CD4-positive, alpha-beta T cell (primary cell): ENCODE measurements at regions not wholly inside any gene's neighbourhood (a gene's known extent, or its start where the extent isn't known, plus 50 kb on each side); places are given as distances from the start of the nearest gene placed in this dataset.

ENCODE experiments used
- ATAC-seq: fragments of 200-7000 bp; cut with Tn5 transposase; one replicate; pipeline ENCODE4 v1.10.0; 2022; ENCODE audit warnings: mild to moderate bottlenecking; ENCODE audit not compliant: poor library complexity
- CTCF ChIA-PET: fragments of 350-600 bp; sonication (Branson Sonifier 250); formaldehyde crosslinking; loops from one replicate; lab custom pipeline; 2021; ENCODE audit warnings: antibody characterized with exemption, inconsistent platforms; lab: Charles Lee
- POLR2A ChIA-PET: fragments of 350-600 bp; sonication (Branson Sonifier 250); formaldehyde crosslinking; loops from one replicate; lab custom pipeline; 2021; ENCODE audit warnings: antibody characterized with exemption, inconsistent platforms; lab: Charles Lee
- DNase-seq, 14 experiments: peaks; one replicate each; pipeline ENCODE4 v3.0.0-alpha.2; 2013 to 2020; ENCODE audit warnings: mixed read lengths in 2 of 14
- H3K27ac ChIP-seq, 2 donors: one replicate each; pipeline versions ENCODE4 v1.5.1 to v1.7.0; 2013; ENCODE audit warnings: low read length in 2 of 2, low read depth in 1 of 2, mild to moderate bottlenecking in 1 of 2
- H3K27me3 ChIP-seq, 2 experiments: 1 replicate in 1 of 2; 2 replicates in 1 of 2; pipeline versions ENCODE4 v1.6.1 to v1.7.0; 2013; ENCODE audit warnings: low read length in 2 of 2, control low read depth in 1 of 2, mild to moderate bottlenecking in 1 of 2, moderate library complexity in 1 of 2; ENCODE audit not compliant: insufficient read depth in 2 of 2, control insufficient read depth in 1 of 2
- H3K36me3 ChIP-seq: one replicate; pipeline ENCODE4 v1.6.1; 2013; ENCODE audit warnings: low read length, control low read depth; ENCODE audit not compliant: insufficient read depth
- H3K4me1 ChIP-seq: one replicate; pipeline ENCODE4 v1.6.1; 2013; ENCODE audit warnings: low read length, control low read depth; ENCODE audit not compliant: insufficient read depth
- H3K4me3 ChIP-seq: one replicate; pipeline ENCODE4 v1.5.1; 2013; ENCODE audit warnings: mild to moderate bottlenecking, low read length, moderate library complexity
- H3K9me3 ChIP-seq, 2 experiments: 1 replicate in 1 of 2; 2 replicates in 1 of 2; pipeline versions ENCODE4 v1.6.1 to v1.7.0; 2013; ENCODE audit warnings: low read length in 2 of 2, mild to moderate bottlenecking in 2 of 2, control low read depth in 1 of 2, moderate library complexity in 1 of 2; ENCODE audit not compliant: control insufficient read depth in 1 of 2, insufficient read depth in 1 of 2
- H3K27ac Mint-ChIP-seq: one replicate; pipeline ENCODE4 v1.8.0; 2020; ENCODE audit warnings: mixed read lengths
- H3K27me3 Mint-ChIP-seq: one replicate; pipeline ENCODE4 v1.8.0; 2021; ENCODE audit warnings: mixed read lengths
- H3K36me3 Mint-ChIP-seq: one replicate; pipeline ENCODE4 v1.8.0; 2021; ENCODE audit warnings: low read depth, mixed read lengths
- H3K4me1 Mint-ChIP-seq: one replicate; pipeline ENCODE4 v1.8.0; 2021; ENCODE audit warnings: low read depth, mixed read lengths
- H3K4me3 Mint-ChIP-seq: one replicate; pipeline ENCODE4 v1.8.0; 2020; ENCODE audit warnings: mild to moderate bottlenecking, mixed read lengths
- H3K9me3 Mint-ChIP-seq: one replicate; pipeline ENCODE4 v1.8.0; 2020; ENCODE audit warnings: mixed read lengths
- intact Hi-C, 2 experiments: fragments of 100-400 bp; cut with DNase I in 1 of 2; cut with micrococcal nuclease in 1 of 2; formaldehyde crosslinking; loops; one replicate each; pipeline versions ENCODE4 v1.15.1 to v1.9.0; 2023 to 2025; cut with DNase I, micrococcal nuclease
- TF ChIP-seq, protein P1 (sequence below): fragments of 200-600 bp; IDR thresholded peaks from one replicate; pipeline ENCODE4 v1.8.0; 2022; ENCODE audit warnings: antibody characterized with exemption, mild to moderate bottlenecking

DNA sequence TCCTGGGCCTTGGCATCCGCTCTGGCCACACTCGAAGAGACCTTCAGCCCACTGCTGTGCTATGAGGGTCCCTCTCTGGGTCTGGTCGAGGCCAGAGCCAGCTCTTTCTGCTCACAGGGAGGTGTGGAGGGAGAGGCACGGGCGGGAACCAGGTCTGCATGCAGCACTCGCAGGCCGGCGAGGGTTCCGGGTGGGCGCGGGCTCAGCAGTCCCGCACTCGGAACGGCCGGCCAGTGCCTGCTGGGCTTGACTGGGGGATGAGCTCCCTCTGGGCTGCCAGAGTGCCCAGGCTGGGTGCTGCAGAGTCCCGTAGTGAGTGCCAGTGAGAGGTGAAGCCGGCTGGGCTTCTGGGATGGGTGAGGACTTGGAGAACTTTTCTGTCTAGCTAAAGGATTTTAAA is 882.7 kb downstream of the XPNPEP1 start:
- no peaks in the 10 kb centered on the region for H3K27me3 Mint-ChIP-seq
- no peaks in the 10 kb centered on the region for H3K36me3 Mint-ChIP-seq
- intact Hi-C loops: no loop called here
- H3K4me3 Mint-ChIP-seq: no peak overlapping the region
- ChIA-PET CTCF (no interaction called here), POLR2A (no interaction called here)
- H3K36me3 ChIP-seq: no peaks in the 10 kb centered on the region
- H3K4me3 ChIP-seq: no peak overlapping the region
- H3K27ac Mint-ChIP-seq: no peak overlapping the region
- no peaks in the 10 kb centered on the region for H3K4me1 Mint-ChIP-seq
- no peaks in the 10 kb centered on the region for H3K4me1 ChIP-seq
- ATAC-seq (no peak), DNase-seq (no peak)
- TF ChIP-seq, protein P1, sequence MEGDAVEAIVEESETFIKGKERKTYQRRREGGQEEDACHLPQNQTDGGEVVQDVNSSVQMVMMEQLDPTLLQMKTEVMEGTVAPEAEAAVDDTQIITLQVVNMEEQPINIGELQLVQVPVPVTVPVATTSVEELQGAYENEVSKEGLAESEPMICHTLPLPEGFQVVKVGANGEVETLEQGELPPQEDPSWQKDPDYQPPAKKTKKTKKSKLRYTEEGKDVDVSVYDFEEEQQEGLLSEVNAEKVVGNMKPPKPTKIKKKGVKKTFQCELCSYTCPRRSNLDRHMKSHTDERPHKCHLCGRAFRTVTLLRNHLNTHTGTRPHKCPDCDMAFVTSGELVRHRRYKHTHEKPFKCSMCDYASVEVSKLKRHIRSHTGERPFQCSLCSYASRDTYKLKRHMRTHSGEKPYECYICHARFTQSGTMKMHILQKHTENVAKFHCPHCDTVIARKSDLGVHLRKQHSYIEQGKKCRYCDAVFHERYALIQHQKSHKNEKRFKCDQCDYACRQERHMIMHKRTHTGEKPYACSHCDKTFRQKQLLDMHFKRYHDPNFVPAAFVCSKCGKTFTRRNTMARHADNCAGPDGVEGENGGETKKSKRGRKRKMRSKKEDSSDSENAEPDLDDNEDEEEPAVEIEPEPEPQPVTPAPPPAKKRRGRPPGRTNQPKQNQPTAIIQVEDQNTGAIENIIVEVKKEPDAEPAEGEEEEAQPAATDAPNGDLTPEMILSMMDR: no peak
- H3K9me3 ChIP-seq: peaks cover 0 to 9% of the 10 kb centered on the region in 2 experiments
- H3K9me3 Mint-ChIP-seq: peaks cover 15% of the 10 kb centered on the region
- no peaks in the 10 kb centered on the region for H3K27me3 ChIP-seq
- no peak overlapping the region for H3K27ac ChIP-seq

DNA sequence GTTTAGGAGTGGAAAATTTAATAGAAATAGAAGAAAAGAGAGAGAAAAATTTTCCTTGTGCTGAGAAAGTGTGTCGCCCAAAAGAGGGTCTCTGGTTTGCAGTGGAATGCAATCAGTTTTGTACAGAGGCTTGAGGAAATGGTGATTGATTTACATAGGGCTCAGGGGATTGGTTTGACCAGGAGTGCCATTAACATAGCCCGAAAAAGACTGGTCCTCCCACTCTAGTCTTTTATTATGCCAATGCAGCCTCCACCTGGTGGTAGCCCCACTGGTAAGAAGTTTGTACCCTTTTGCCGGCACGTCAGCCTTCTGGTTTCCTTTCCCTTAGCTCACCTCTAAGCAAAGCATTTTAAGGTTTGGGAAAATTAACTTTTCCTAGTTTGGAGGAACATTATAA is 885.3 kb downstream of the XPNPEP1 start:
- no peaks in the 10 kb centered on the region for H3K36me3 Mint-ChIP-seq
- Histone ChIP-seq H3K4me3 (no peak overlapping the region), H3K4me1 (no peaks in the 10 kb centered on the region), H3K27me3 (no peaks in the 10 kb centered on the region), H3K36me3 (no peaks in the 10 kb centered on the region), H3K27ac (no peak overlapping the region), H3K9me3 (peaks cover 0 to 9% of the 10 kb centered on the region in 2 experiments)
- H3K27ac Mint-ChIP-seq: no peak overlapping the region
- TF ChIP-seq, protein P1: no peak
- no peak overlapping the region for H3K4me3 Mint-ChIP-seq
- ChIA-PET CTCF (no interaction called here), POLR2A (no interaction called here)
- peaks cover 15% of the 10 kb centered on the region for H3K9me3 Mint-ChIP-seq
- DNase-seq: no peak
- no peaks in the 10 kb centered on the region for H3K4me1 Mint-ChIP-seq
- intact Hi-C loops: no loop called here
- no peaks in the 10 kb centered on the region for H3K27me3 Mint-ChIP-seq
- no peak for ATAC-seq

DNA sequence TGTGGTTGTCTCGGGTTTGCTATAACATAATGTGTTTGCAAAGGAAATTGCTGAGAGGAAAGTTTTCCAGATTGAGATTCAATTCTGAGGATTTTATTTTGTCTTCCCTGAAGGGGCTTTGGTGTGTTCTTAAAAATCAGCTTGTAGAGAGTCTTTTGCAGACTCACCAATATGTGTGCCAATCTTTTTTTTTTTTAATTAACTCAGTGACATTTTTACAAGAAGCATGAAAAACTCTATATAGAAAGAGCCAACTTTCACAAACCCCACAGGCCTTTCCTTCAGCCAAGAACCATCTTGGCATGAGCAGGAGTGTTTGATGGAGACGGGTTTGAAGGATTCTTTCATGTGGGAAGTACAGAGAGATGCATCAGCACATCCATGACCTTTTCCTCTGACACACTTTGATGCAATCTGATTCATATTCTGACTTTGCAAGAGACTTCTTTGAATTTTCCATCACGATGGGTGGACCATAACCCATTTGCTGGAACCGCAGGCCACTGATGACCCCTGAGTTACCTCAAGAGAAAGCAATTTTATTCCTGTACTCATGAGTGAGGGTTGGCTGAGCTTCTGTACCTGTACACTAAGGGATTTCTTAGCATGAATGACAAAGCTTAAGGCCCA is 892.6 kb downstream of the XPNPEP1 start:
- H3K4me3 ChIP-seq: no peak overlapping the region
- no peak for ATAC-seq
- TF ChIP-seq, protein P1: no peak
- Mint-ChIP-seq H3K4me1 (no peaks in the 10 kb centered on the region), H3K27ac (no peak overlapping the region), H3K27me3 (no peaks in the 10 kb centered on the region), H3K36me3 (no peaks in the 10 kb centered on the region), H3K9me3 (peaks cover 5% of the 10 kb centered on the region), H3K4me3 (no peak overlapping the region)
- H3K9me3 ChIP-seq: peaks cover 0 to 4% of the 10 kb centered on the region in 2 experiments
- intact Hi-C loops: no loop called here
- no peaks in the 10 kb centered on the region for H3K27me3 ChIP-seq
- CTCF ChIA-PET: no interaction called here
- H3K4me1 ChIP-seq: no peaks in the 10 kb centered on the region
- POLR2A ChIA-PET: no interaction called here
- no peak for DNase-seq
- no peak overlapping the region for H3K27ac ChIP-seq
- no peaks in the 10 kb centered on the region for H3K36me3 ChIP-seq
